ENCODE measurements at regions not wholly inside any gene's neighbourhood (a gene's known extent, or its start where the extent isn't known, plus 50 kb on each side); places are given as distances from the start of the nearest gene placed in this dataset.

DNA sequence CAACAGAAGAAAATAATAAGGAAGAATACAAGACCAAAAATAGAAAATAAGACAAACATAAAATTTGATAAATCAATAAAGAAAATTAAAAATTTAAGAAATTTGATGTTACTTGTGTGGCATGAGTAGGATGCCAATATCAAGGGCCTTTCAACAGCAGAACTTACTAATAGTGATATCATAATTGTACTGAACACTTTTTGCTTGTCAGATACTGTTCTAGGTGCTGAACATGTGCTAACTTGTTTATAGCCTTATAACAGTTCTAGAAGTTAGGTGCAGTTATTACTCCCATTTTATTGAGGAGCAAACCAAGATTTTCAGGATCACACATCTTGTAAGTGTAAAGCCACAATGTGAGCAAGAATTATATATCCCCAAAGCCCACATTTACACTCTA lies 546.0 kb upstream of the EPHA5 start:
- TF ChIP-seq EZH2phosphoT487 (IDR thresholded peaks at IDR 0.05; ENCODE audit: insufficient read depth, low read depth): no peak
- TF ChIP-seq EZH2 (IDR thresholded peaks at IDR 0.05; ENCODE audit: insufficient read depth, poor library complexity, severe bottlenecking): no peak

Measured in GM23248 (cell line).